ENCODE measurements at regions not wholly inside any gene's neighbourhood (a gene's known extent, or its start where the extent isn't known, plus 50 kb on each side); places are given as distances from the start of the nearest gene placed in this dataset.
"Not testable (repeated sequence)": the region's sequence is repeated elsewhere in the genome, so short reads cannot be mapped to it uniquely, and the experiment has no call there.

DNA sequence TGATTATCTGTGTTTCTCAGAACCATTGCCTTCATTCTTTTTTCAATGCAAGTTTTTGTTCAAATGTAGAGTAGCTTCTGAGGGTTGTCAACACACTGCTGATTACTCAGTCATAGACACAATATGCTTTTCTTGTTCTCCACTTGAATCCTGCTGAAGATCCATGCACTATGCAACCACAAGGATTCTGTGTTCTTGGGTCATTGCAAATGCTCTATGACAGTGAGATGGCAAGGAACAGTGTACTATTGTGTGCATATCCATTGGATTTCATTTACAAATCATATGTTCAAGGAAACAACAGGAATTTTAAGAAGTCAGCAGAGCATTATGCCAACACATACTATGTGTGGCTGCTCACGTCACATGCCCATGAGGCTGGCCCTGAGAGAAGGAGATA, 1590.2 kb downstream of the EFNA5 start:
- DNase-seq = no peak

DNA sequence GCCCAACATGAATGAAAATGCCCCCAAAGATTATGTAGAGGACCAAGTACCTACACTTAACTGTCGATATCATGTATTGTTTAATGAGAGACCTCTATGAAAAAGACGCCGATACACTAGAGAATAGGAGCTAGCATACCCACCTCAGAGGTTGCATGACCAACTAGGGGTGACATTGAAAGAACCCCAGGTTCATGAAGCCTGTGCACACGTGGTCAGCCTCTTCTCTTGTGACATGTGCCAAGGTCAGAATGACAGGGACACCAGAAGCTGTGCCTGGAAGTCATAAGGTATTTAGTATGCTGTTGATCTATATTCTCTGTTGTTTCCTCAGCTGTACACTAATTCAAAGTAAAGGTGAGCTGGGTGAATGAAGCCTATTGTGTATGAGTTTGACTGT, 1594.1 kb downstream of the EFNA5 start:
- DNase-seq = no peak

DNA sequence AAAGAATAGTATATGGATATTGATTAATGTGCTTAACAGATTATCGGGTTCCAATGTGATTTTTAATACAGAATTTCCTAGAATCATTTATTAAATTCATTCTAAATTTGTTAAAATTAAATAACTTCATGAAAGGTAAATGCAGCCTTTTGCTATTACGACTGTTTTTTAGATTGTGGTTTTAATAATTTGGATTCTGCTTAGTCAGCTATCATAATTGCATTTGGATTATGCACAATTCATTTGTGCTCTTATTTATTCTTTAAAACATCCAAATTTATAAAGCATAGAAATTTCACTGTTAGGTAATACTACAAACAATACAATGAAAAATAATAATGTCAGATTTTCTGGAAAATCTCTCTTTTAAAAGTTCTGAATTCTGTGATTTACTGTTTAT, 1598.5 kb downstream of the EFNA5 start:
- no peak for DNase-seq

DNA sequence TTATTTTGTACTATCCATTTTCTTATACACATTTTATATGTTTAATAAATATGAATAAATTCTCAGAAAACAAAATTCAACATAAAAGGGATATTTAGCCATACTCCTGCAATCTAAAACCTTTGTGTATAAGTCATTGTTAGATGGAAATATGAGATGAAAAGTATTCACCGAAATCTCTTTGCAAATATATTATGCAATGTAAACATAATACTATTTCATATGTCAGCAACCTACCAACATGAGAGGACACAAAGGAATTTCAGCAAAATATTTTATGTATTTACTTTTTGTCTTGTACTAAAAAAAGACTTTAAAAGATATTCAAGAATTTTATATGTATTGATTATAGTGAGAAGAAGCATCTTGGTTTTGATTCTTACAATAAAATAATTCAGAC, 1623.4 kb downstream of the EFNA5 start:
- DNase-seq = no peak

DNA sequence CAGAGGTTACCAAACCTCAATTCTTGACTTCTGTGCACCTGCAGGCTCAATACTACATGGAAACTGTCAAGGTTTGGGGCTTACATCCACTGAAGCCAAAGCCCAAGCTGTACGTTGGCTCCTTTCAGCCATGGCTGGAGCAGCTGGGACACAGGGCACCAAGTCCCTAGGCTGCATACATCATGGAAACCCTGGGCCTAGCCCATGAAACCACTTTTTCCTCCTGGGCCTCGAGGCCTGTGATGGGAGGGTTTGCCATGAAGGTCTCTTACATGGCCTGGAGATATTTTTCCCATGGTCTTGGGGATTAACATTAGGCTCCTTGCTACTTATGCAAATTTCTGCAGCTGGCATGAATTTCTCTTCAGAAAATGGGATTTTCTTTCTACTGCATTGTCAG, 1638.7 kb downstream of the EFNA5 start:
- not testable (repeated sequence) for DNase-seq

DNA sequence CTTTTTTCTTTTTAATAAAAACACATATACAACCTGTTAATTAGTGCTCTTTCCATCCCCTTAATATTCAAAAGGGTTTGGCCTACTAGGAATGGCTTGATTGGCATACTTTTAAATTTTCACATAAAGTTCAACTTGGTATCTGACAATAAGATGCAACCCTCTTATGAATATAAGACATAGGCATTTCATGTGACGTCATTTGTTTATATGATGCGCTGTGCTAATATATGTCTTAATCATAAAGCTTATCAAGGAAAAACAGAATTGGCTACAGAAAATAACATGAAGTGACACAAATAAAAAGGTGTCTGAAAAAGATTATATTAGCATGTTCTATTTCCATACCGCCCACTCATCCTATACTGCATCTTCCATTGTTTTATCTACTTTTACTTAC, 1642.4 kb downstream of the EFNA5 start:
- no peak for DNase-seq

DNA sequence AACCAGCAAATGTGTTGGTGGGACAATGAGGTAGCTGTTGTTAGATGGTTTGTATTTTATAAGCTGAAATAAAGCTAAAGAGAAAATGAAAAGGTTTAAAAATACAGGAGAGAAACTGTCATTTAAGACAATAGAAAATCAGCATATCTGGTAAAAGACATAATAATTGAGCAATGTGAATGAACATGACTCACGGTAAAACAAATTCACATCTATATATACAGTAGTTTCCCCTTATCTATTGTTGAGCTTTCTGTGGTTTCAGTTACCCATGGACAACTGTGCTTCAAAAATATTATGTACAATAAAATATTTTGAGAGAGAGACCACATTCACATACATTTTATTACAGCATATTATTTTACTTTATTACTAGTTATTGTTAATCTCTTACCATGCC, 1649.8 kb downstream of the EFNA5 start:
- DNase-seq = no peak

DNA sequence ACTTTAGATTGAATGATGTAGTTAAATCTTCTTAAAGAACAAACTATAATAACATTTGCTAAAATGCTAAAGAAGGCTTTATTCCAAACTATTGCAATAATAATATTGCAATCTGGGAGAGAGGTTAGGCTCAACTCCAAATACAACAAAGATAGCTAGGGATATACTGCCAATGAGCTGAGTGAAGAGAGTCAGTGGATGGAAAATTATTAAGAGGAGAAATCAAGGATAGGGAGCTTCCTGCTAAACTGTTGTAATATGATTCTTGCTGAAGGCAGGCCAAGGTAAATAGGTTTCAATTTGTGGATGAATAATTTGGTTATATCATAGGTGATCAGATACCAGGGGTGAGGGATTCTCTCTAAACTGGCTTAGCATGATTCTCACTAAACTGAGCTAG, 1651.5 kb downstream of the EFNA5 start:
- no peak for DNase-seq

DNA sequence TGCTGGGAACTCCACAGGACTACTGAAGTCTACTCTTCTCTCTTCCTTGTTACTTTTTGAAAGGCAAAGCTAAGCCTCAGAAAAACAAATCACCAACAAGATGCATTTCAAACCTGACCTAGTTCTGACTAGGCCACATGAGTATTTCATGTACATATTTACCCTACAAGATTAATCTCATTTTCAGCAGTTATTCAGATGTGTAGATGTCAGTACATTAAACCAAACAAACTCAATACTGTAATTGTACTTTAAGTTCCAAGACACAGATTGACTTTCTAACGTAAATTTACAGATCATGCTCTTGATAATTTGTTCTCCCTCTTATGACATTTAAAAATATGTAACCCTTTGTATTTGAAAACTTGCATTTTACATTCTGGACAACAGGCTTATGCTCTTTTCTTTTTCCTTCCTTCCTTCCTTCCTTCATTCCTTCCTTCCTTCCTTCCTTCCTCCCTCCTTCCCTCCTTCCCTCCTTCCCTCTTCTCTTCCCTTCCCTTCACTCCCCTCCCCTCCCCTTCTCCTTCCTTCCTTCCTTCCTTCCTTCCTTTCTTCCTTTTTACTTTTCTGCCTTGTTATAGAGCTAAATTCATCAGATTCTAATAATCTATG, 1653.4 kb downstream of the EFNA5 start:
- no peak for DNase-seq

DNA sequence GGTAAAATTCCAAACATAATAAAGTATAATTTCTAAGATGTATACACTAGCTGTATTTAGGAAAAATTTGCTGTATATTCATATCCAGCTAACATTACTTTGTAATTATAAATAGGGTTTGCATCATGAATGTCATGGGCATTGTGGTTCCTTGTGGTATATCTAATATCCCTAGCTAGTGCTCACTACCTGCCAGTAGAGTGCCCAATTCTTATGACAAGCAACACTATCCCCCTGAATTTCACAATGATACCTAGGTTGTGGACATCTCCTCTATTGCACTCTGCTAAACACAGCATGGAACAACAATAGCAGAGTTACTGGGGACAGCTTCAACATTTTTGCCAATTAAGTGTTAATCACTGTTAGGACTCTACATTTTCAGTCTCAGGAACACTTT, 1656.5 kb downstream of the EFNA5 start:
- DNase-seq = no peak

DNA sequence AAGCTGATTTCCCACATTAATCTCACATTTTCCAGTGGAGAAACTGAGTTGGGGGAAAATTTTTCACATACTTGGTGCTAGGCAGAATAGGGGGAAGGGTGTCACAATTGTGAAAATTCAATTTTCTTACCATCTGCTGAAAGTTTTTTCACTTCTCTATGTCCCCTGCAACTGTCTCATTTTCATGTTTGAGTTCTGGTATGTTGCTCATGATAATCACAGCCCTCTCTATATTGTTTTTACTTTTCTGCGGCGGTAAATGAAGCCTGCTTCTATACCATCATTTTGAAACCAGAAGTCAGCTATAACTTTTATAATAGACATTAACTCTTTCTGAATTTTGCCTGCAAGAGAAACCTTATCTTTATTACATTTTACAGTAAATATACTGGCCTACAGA, 1664.5 kb downstream of the EFNA5 start:
- no peak for DNase-seq

DNA sequence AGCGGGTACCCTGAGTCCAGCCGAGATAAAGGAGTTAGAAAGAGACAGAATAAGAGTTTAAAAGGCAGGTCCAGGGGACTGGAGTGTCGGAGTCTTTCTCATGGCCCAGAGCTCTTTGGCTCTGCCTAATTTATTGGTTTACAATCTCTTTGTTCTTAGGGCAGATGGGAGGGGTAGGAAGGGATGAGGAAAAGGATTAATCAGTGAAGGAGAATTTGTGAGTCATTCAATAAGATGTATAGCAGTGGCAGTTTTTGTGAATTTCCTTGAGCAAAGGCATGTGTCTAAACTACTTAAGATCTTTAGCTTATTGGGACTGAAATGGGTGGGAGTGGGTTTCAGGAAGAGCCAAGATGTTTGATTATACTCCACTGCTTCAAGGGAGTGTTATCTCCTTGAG, 1671.7 kb downstream of the EFNA5 start:
- DNase-seq = not testable (repeated sequence)

DNA sequence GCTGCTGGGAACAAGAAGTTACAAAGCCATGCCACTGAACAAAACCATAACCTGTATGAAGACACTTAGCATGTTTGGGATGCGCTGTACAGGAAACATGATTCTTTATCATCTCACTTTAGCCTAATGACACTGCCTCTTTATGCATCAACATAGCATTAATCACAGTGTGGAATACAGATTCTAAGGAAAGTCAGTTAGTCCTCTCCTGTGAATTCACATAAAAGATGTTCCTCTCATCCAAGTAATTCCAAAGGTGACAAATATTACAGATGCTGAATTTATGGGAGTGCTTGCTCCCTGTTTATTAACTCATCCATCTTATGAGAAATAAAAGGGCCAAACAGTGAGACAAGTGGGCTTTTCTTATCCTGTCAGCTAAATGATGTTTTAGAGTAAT, 1677.7 kb downstream of the EFNA5 start:
- no peak for DNase-seq

DNA sequence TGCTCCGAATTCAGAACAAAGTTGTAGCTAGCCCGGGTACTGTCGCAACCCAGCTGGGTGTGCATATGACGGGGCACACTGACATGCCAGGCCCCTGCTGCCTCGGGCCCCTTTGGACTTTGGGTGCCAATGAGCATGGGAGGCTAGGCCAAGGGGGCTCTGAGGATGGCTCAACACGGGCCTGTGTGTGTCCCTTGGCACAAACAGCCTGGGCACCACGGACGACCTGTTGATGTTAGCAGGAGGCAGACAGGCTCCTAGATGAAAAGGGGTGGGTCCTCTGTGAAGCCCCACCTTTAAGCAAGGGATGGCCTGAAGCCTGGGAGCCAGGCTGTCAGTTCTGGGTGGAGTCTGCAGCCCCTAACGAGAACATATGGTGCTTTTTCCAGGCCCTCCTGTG, 1688.2 kb downstream of the EFNA5 start:
- DNase-seq = no peak

DNA sequence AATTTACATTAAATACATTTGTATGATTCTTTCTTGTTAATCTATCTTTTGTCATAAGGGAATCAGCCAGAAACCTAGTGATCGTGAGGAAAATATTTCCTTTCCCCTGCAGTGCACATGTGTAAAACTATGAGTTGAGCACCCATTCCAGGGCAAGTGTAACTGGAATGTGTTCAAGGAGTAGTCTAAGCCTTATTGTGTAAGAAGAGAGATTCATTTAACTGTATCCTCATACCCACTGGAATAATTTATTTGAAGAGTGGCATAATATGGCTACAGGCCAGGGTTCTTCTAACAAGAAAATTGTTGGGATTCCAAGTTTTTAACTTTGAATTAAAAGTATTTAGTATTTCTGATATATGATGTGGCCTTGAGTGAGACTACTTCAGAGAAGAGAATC, 1692.7 kb downstream of the EFNA5 start:
- DNase-seq = no peak

DNA sequence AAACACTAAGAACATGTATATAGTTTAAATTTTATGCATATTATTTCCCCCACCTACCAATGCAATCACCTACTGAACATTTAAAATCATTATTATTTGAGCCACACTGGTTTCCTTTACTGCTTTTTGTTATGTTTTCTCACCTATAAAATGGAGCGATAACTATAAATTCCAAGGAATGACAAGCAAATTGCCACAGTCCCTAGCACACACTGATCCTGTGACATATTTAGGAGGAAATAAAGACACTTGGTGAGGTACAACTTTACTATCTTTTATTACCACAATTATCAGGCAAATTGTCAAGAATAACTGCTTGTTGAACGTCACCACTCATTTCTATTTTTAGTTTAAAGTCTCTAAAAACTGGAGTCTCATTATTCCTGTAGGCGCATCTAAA, 1693.6 kb downstream of the EFNA5 start:
- DNase-seq = no peak

DNA sequence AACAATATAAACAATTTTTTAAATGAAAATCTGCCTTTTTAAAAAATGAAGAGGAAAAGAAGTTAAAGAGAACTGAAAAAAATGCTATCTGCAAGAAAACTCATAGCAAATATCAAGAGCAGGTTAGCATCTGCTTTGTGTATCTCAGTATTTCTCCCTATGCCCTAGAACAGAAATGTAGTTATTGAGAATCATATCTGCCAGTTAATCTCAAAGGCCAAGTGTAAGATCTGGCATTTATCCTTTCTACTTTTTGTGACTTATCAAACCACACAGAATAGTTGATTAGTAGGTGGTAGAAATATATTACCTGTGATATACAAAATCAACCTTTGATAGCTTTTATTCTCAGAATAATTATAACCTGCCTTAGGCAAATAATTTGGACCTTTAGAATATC, 1699.8 kb downstream of the EFNA5 start:
- no peak for DNase-seq

DNA sequence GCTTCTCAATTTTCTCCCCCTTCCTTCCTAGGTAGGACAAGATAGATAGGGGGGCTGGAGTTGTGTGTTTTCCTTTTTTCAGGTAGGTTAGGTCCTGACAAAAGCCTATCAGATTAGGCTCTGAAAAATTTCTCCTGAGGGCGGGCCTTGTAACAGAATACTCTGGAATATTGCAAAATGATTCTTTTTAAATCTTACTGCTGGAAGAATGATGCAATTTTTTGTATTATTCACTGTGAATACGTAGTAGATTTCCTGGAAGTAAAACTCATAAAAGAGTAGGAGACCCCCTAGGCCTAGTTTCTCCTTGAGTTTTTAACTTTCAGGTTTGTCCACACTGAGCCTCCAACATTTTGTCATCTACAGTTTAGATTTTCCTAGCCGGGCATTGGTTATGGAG, 1701.8 kb downstream of the EFNA5 start:
- no peak for DNase-seq

DNA sequence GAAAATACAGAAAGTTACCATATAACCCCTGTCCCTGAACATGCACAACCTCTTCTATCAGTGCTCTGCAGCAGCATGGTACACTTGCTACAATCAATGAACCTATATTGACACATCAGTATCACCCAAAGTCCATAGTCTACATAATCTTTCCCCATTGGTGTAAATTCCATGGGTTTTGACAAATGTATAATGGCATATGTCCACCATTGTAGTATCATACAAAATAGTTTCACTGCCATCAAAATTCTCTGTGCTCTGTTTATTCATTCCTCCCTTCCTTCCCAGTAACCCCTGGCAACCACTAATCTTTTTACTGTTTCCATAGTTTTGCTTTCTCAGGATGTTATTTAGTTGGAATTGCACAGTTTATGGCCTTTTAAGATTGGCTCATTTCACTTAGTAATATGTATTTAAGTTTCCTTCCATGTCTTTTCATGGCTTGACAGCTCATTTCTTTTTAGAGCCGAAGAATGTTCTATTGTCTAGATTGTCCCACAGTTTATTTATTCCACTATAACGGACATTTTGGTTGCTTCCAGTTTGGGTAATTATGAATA, 1707.0 kb downstream of the EFNA5 start:
- DNase-seq = no peak

DNA sequence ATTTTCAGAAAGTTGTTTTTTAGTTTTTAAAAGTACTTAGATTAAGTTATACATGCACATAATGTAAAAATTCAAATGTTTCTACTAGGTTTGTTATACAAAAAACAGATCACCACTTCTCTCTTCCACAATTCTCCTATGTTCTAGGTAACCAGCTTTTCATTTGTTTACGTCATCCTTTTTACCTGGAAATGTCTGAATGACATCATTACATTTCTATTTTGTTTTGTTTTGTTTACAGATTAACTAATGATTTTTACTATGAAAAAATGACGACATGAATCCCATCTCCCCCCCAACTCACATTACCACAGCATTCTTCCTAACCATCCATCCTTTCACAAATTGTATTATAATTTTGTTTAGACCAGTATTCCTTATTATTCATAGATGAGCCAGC, 1709.2 kb downstream of the EFNA5 start:
- DNase-seq = no peak

DNA sequence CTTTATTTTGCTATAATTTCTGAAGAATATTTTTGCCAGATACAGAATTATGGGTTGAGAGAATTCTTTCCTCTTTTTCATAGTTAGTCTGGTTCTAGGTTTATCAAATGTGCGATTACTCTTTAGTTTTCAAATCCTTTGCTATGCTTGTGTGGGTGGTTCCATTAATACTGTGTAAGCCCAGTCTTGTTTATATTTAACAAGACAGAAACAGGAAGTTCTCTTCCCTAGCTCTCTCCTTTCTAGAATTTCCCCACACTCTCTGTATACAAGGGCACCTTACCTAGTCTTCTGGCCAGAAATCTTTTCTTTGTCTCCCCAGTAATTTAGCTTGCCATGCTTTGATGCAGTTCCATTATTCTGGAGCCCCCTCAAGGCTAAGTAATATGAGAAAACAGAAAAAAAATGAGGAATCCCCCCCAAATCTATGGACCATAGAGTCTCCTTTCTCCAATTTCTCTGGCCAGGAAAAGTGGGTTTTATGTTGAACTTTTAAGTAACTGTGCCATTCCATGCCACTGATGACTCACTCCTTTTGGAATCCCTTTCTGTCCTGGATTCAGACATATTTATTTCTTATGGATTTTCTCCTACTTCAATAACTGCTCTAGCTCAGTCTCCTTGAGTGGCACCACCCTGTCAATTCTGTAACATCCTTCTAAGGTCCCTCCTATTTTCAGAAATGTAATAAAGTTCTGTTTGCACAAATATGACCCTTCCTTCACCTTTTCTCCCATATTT, 1714.1 kb downstream of the EFNA5 start:
- DNase-seq = no peak

DNA sequence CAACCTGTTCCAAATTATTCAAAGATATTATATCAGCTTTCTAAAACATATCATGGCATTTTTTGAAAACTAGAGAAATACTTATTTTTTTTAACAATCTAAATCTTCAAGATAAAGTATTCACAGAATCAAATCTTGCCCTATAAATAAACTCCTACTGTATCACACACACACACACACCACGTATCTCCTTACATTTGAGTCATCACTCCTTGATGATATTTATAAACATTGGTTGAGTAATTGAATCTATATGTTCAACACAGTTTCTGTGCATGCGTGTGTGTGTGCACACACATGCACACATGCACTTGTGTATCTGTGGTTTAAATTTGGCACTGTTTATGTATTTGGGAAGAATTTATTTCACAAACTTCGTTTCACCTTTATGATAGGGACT, 1716.4 kb downstream of the EFNA5 start:
- no peak for DNase-seq

DNA sequence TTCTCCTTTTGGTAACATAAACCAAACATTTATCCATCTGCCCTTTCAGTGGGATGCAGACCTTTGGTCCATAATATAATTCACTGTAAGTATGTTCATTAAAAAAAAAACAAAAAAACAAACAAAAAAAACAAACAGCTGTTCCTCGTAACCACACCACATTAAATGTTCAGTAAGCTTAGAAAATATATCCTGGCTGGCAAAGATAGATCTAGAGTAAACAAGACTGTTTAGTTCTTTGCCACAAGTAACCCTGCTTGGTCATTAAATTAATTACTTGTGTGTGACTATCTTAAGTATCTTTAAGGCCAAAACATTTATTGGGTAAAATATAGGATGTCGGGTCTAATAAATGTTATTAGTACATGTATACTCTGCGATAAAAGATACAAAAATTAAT, 1717.1 kb downstream of the EFNA5 start:
- DNase-seq = no peak

DNA sequence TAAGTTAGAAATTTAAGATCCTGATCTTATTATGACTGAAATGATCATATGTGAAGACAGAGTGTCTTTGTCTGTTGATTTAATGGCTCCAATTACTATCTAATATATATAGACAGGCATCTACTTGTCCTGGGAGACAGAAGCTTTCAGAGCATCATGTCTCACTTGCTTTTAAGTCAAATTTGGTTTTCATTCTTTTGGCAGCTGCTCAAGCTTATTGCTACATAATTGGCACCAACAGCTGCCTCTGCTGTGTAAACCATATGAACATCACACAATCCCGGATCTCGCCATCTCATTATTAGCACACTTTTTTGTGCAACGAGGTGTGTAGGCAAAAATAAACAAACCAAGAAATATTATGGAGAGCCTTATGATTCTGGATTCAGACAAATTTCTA, 1717.9 kb downstream of the EFNA5 start:
- no peak for DNase-seq

DNA sequence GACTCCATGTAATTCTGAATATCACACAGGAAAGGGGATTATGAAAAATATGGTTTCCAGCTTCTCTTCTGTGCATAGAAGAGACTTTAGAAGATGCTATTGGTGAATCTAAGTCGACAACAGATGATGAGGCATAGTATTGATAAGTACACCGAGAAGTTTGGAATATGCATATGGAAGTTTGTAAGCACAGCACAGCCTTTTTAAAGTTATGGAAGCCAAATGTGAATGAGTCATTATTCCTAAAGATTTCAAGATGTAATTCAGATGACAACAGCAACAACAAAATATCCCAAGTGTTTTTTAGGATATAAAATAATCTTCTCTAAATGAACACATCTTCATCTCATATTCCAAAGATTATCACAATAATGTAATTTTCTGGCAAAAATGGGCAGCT, 1723.3 kb downstream of the EFNA5 start:
- no peak for DNase-seq
